H1 (cell line): ENCODE measurements at regions not wholly inside any gene's neighbourhood (a gene's known extent, or its start where the extent isn't known, plus 50 kb on each side); places are given as distances from the start of the nearest gene placed in this dataset.

Experiments
- ASH2L ChIP-seq: fragments of 200-600, 300-600 bp; sonication (generic); IDR thresholded peaks from one replicate; pipeline ENCODE4 v1.7.1; 2017; ENCODE audit warnings: low read length
- CTCF ChIP-seq, 3 experiments: IDR thresholded peaks; 1 replicate in 2 of 3; 2 replicates in 1 of 3; pipeline versions ENCODE4 v1.5.1 to v1.6.1; 2011; ENCODE audit warnings: low read length in 3 of 3, mild to moderate bottlenecking in 3 of 3, inconsistent platforms in 2 of 3, low read depth in 1 of 3, moderate library complexity in 1 of 3; ENCODE audit not compliant: insufficient read depth in 1 of 3; ENCODE audit errors: control extremely low read depth in 1 of 3
- JUND ChIP-seq: IDR thresholded peaks from 2 replicates; pipeline ENCODE4 v1.6.1; 2011; ENCODE audit warnings: mild to moderate bottlenecking, improper control_type of control experiment, low read length
- MAX ChIP-seq: IDR thresholded peaks from 2 replicates; pipeline ENCODE4 v1.6.1; 2012; ENCODE audit warnings: inconsistent platforms
- POLR2A ChIP-seq, 2 experiments: IDR thresholded peaks; 1 replicate in 1 of 2; 2 replicates in 1 of 2; pipeline ENCODE4 v1.6.1; 2011; ENCODE audit warnings: low read depth in 2 of 2, low read length in 2 of 2, mild to moderate bottlenecking in 2 of 2; ENCODE audit errors: control extremely low read depth in 1 of 2
- POLR2AphosphoS5 ChIP-seq: IDR thresholded peaks from 2 replicates; pipeline ENCODE4 v1.6.1; 2011; ENCODE audit warnings: low read depth, low read length
- RFX5 ChIP-seq: IDR thresholded peaks from 2 replicates; pipeline ENCODE4 v1.6.1; 2011; ENCODE audit warnings: low read depth, low read length, improper control_type of control experiment, borderline replicate concordance
- TCF12 ChIP-seq: IDR thresholded peaks from 2 replicates; pipeline ENCODE4 v1.6.1; 2011; ENCODE audit warnings: low read depth, mild to moderate bottlenecking, low read length
- TEAD4 ChIP-seq: IDR thresholded peaks from 2 replicates; pipeline ENCODE4 v1.6.1; 2012; ENCODE audit warnings: low read depth, low read length, inconsistent platforms, mixed read lengths

GRCh38 chr5:179406031-179406961, 61.0 kb upstream of the ADAMTS2 start:
- TF ChIP-seq RFX5 (no peak), CTCF (IDR thresholded peaks at IDR 0.05; ENCODE audit: control extremely low read depth in 1 of 3, insufficient read depth in 1 of 3, low read depth in 1 of 3, low read length in 3 of 3) (no peak), POLR2AphosphoS5 (no peak), MAX (no peak), ASH2L (no peak), TEAD4 (no peak), POLR2A (IDR thresholded peaks at IDR 0.05; ENCODE audit: control extremely low read depth in 1 of 2, low read depth in 2 of 2, low read length in 2 of 2) (no peak), JUND (no peak), TCF12 (no peak)
